ENCODE measurements at regions not wholly inside any gene's neighbourhood (a gene's known extent, or its start where the extent isn't known, plus 50 kb on each side); places are given as distances from the start of the nearest gene placed in this dataset.

DNA sequence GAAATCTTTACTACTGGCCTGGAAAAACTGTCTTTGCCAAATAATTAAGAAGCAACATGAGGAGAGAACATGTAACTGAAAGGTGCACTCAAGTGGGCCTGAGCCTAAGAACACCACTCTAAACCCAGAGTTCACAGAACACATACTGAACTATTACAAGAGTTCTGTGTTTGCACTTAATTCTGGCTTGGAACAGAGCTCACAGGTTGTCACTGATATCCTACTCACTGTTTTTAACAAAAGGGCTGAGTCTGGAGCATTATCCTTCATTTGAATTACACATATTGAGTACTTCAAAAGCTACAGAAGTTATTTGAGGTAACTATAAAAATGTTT is 164.7 kb downstream of the OGFRL1 start:
- TF ChIP-seq CTCF (IDR thresholded peaks at IDR 0.05) (no peak), EZH2phosphoT487 (IDR thresholded peaks at IDR 0.05) (no peak), EZH2 (IDR thresholded peaks at IDR 0.05) (no peak)

Measured in neural progenitor cell (in vitro differentiated cells).